Lower leg skin (tissue), 4 donors: ENCODE measurements at regions not wholly inside any gene's neighbourhood (a gene's known extent, or its start where the extent isn't known, plus 50 kb on each side); places are given as distances from the start of the nearest gene placed in this dataset.

Experiments used
- DNase-seq, 2 donors: peaks; one replicate each; pipeline ENCODE4 v3.0.0-alpha.2; 2019; ENCODE audit warnings: low spot score in 2 of 2
- H3K4me3 ChIP-seq: fragments of 200-600 bp; sonication (generic); 2 replicates; pipeline ENCODE4 v1.5.1; 2017; ENCODE audit warnings: mild to moderate bottlenecking, low read depth; ENCODE audit not compliant: poor library complexity, severe bottlenecking
- POLR2A ChIP-seq, 2 donors: fragments of 450-650 bp; IDR thresholded peaks; one replicate each; pipeline ENCODE4 v1.6.1; 2016 to 2017; ENCODE audit warnings: antibody characterized with exemption in 2 of 2, mild to moderate bottlenecking in 1 of 2, moderate library complexity in 1 of 2
- WGBS, 2 donors: methylation state at CpG; one replicate each; pipeline ENCODE4 v1.1.5; 2018; 5-methylcytosine and 5-hydroxymethylcytosine counted together
- intact Hi-C: fragments of 100-400 bp; cut with DNase I; formaldehyde crosslinking; loops from one replicate; pipeline ENCODE4 v1.15.0; 2023; ENCODE audit warnings: low total_unique reads
- TF ChIP-seq, protein P1 (sequence below), 3 donors: fragments of 450-650 bp; IDR thresholded peaks; one replicate each; pipeline ENCODE4 v1.5.1; 2016; ENCODE audit warnings: antibody characterized with exemption in 3 of 3, mild to moderate bottlenecking in 3 of 3, moderate library complexity in 2 of 3

DNA sequence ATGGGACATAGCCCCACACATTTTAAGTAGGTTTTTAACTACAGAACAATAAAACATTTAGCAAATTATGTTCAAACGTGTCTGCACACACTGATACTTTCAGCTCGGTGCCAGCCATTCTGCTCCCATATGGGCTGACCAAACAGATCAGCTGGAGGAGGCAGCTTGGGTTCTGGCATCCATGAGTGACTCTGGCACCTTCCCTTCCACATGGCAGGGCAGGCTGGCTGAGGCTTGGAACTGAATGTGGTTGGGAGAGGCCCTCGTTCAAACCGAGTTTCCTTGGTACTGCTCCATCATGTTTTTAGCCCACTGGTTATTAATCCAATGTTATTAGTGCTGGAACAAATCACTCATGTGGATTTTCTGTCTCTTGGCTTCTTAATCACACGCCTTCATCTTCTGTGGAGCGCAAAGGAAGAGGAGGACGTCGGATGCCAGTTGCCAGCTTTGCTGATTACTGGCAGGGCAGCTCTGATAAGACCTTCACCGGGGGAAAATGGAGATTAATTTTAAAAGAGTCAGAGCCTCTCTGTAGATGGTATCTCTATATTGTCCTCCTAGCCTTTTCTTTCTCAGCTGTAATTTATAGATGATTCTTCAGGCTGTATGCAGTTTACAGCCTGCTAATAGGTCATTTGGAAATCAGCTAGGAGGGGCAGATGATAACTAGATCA lies 93.1 kb upstream of the TIAM2 start:
- TF ChIP-seq POLR2A (IDR thresholded peaks at IDR 0.05) = no peak
- TF ChIP-seq, protein P1, sequence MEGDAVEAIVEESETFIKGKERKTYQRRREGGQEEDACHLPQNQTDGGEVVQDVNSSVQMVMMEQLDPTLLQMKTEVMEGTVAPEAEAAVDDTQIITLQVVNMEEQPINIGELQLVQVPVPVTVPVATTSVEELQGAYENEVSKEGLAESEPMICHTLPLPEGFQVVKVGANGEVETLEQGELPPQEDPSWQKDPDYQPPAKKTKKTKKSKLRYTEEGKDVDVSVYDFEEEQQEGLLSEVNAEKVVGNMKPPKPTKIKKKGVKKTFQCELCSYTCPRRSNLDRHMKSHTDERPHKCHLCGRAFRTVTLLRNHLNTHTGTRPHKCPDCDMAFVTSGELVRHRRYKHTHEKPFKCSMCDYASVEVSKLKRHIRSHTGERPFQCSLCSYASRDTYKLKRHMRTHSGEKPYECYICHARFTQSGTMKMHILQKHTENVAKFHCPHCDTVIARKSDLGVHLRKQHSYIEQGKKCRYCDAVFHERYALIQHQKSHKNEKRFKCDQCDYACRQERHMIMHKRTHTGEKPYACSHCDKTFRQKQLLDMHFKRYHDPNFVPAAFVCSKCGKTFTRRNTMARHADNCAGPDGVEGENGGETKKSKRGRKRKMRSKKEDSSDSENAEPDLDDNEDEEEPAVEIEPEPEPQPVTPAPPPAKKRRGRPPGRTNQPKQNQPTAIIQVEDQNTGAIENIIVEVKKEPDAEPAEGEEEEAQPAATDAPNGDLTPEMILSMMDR (IDR thresholded peaks at IDR 0.05) = no peak
- peak in 1 of 2 donors; percentile 68 for DNase-seq
- H3K4me3 ChIP-seq = no peak overlapping the region
- WGBS, 2 donors = 47 to 52% methylated on average over 9 of the region's 9 CpGs
- intact Hi-C loops = no loop called here

DNA sequence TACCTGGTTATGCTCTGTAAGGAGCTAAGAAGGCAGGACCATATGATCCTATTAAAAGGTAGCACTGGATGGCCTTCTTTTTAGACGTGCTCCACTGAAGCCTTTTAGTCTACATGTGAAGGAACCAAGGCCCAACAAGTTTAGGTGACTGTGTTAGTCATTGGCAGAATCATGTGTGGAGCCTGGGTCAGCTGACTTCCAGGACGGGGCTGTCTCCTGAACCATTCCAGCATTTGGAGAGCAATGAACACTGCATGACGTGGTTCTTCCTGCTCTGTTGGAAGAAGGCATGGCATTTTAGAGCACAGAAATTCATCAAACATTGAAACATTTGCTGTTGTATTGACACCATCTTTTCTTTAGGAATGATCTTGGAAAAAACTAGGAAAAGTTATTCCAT lies 87.8 kb upstream of the TIAM2 start:
- peak in 1 of 2 donors; percentile 48 for DNase-seq
- intact Hi-C loops = no loop called here
- WGBS, 2 donors = 45 to 57% methylated on average over 3 of the region's 3 CpGs
- H3K4me3 ChIP-seq = no peak overlapping the region
- TF ChIP-seq, protein P1 (IDR thresholded peaks at IDR 0.05) = no peak
- TF ChIP-seq POLR2A (IDR thresholded peaks at IDR 0.05) = no peak

DNA sequence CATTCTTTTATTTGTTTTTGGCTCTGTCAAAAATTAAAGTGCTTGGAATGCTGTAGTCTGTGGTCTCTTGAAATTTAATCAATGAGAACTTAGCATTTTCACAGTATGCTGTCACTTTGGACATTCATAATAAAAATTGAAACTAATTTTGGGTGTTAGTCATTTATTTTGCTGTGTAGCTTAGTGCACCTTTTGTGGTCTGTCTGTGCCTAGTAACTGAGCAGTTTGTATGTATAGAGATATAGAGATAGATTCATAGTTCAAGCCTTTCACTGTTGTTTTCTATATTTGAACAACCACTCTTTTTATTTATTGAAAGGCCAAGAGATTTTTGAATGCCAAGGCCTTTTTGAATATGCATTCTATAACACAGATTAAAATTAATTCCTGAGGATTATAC lies 86.4 kb upstream of the TIAM2 start:
- H3K4me3 ChIP-seq = no peak overlapping the region

DNA sequence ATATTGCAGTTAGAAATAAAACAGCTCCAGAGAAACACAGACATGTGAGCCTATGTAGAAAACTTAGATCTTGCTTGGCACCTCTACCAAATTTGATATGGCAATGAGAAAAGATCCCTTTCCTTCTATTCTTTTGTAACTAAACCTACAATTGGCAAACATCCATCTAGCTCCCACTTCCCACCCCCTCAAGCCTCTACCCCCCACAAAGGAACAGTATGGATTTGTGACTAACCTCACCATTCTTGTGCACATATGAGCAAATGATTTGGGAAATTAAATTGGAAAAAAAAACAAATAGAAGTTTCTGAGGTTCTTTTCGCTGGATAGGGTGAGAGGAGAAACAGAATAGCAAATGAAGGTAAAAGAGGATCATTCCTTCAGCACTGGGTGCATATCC lies 85.8 kb upstream of the TIAM2 start:
- TF ChIP-seq, protein P1 (IDR thresholded peaks at IDR 0.05) = no peak
- no peak for TF ChIP-seq POLR2A (IDR thresholded peaks at IDR 0.05)
- no peak for DNase-seq
- H3K4me3 ChIP-seq = no peak overlapping the region
- 93 to 100% methylated on average over 1 of the region's 1 CpG for WGBS, 2 donors
- intact Hi-C loops = no loop called here

More for the DNA sequence above, 86.4 kb upstream of the TIAM2 start:
- intact Hi-C loops = no loop called here
- DNase-seq = no peak
- TF ChIP-seq POLR2A (IDR thresholded peaks at IDR 0.05) = no peak
- TF ChIP-seq, protein P1 (IDR thresholded peaks at IDR 0.05) = no peak

DNA sequence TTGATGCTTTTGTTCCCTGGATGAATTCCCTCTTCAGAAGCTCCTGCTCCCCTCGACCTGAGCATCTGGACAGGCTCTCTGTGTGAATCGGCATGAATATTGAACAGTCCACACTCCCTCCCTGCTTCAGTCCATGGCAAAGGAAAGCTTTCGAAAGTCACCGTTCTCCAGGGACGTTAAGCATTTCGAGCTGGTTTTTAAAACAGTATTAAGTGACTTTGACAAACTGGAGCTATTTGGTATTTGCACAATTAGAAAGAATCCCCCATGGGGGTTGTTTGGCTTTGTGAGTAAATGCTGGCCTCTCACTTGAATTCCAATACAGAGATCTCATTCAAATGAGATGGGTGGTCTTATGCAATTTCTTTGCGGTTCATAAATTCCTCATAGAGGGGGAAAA lies 85.3 kb upstream of the TIAM2 start:
- DNase-seq = peak in 1 of 2 donors; percentile 17
- no peak overlapping the region for H3K4me3 ChIP-seq
- TF ChIP-seq POLR2A (IDR thresholded peaks at IDR 0.05) = no peak
- TF ChIP-seq, protein P1 (IDR thresholded peaks at IDR 0.05) = no peak
- 66% methylated on average over 7 of the region's 7 CpGs for WGBS, 2 donors
- intact Hi-C loops = no loop called here

DNA sequence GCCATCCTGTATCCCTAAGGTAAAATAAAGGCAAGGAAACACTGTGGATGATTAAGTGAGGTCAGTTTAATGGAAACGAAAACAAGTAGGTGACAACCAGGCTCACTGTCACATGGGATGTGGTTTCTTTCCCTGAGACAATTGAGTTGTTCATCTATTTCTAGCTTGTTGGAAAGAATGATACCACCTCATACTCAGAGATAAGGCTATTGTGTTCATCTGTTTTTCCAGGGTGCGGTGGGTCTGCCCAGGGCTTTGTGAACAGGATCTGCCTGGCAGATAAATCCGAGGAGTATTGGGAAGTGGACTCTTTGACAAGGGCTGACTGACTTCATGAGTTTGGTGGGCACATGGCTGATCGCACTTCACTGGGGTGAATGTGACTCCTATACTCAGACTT lies 80.8 kb upstream of the TIAM2 start:
- TF ChIP-seq, protein P1 (IDR thresholded peaks at IDR 0.05) = no peak
- TF ChIP-seq POLR2A (IDR thresholded peaks at IDR 0.05) = no peak
- no peak overlapping the region for H3K4me3 ChIP-seq
- peak in 1 of 2 donors; percentile 14 for DNase-seq
- intact Hi-C loops = no loop called here
- WGBS, 2 donors = 83 to 87% methylated on average over 4 of the region's 4 CpGs
